GM11168 (cell line): ENCODE measurements at regions not wholly inside any gene's neighbourhood (a gene's known extent, or its start where the extent isn't known, plus 50 kb on each side); places are given as distances from the start of the nearest gene placed in this dataset.

Source experiments
- in situ Hi-C: fragments of 300-500 bp; cut with MboI; formaldehyde crosslinking; loops from one replicate; pipeline ENCODE4 v1.12.0; 2022; ENCODE audit warnings: low sequenced_read_pairs; ENCODE audit not compliant: unreplicated experiment

DNA sequence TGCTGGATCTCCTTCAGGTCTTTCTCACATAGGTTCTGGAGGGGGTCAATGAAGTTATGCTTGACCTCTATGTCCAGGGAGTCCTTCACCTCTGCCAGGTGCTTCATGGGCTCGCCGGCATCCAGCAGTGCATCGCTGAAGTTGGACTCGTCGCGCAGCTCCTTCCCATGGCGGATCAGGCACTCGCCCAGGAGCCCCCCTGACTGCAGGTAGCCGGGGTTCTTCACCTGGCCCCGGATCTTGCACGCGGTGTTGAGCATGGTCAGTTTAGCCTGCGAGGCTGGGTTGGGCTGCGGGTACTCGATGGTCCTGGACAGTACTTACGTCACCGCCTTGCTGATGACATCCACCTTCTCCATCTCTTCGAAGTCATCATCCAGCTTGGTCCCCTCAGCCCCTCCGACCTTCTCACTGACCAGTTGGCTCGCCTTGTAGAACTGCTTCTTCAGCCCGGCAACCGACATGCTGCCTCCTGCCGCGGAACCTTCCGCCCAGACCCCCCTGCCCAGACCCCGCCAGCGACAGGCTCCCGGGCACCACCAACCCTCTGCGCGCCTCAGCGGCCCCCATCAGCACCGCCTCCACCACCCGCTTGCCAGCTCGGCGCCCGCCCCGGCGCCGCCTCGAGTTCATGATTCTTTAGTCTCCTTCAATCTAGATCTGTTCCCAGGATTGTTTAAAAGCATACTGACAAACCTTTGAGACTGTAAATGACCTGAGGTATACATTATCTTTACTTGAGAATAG lies 99.8 kb downstream of the KPNA2 start:
- in situ Hi-C loops = no loop called here

DNA sequence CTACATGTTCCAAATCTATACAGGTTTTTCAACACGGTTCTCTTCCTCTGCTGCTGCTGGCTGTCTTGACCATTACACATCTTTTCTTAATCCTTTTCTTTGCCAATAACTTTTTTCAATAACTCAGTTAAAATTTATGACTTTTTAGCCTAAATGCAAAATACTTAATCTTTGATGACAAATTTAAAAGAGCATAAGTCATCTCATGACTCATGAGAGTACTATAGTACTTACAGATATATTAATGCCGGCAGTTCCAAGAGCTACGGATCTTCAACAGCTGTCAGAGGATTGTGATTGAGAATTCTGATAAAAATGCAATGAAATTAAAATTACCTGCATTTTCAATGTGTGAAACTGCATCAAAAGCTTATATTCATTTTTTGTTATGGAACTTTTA lies 105.5 kb downstream of the KPNA2 start:
- in situ Hi-C loops = no loop called here

DNA sequence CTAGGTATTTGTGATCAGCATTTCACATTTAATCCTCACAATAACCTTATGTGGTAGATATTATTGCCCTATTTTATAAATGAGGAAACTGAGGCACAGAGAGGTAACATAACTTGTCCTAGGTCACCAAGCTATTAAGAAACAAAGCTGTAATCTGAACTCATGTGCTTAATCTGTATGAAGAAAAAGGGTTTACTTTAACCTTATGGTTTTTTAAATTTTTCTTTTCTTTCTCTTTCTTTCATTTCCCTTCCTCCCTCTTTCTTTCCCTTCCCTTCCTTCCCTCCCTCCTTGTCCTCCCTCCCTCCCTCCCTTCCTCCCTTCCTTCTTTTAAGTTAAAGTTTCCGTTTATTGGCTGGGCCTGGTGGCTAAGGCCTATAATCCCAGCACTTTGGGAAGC lies 105.2 kb upstream of the AMZ2 start:
- in situ Hi-C loops = no loop called here

GRCh38 chr17:68143425-68143824 lies 104.4 kb upstream of the AMZ2 start:
- in situ Hi-C loops = no loop called here

DNA sequence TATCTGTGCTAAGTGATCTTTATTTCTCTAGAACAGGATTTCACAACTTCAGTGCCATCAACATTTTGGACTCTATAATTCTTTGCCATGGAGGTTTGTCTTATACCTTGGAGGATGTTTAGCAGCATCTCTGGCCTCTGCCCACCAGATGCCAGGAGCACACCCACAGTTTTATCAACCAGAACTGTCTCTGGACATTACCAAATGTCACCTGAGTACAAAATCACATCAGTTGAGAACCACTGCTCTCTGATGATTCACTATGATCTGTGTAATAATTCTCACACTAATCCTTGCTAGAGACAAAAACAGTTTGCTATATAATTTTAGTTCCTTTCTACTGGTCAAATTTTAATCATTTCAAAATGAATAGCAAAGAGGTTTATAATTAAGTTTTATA lies 102.8 kb upstream of the AMZ2 start:
- in situ Hi-C loops = no loop called here

- in situ Hi-C loops = no loop called here
These were observed 98.9 kb upstream of the AMZ2 start for GRCh38 chr17:68148936-68149335.

DNA sequence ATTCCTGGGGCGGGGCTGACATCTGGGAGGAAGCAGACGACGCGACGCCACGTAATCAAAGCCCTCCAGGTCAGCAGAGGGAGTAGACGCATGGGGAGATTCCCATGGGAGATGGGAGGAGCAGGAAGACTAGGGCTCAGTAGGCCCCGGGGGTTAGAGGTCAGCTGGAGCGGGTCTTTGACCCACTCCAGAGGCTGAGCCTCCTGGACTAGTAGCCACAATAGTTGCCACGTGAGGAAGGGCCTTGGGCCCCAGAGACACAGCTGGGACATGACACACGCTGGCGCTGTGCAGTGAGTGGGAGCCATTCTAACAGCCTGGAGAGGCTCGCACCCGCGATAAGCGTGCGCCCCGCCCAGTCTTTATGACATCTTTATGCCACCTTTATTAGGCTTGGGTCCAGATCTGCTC lies 95.7 kb upstream of the AMZ2 start:
- in situ Hi-C loops = no loop called here

DNA sequence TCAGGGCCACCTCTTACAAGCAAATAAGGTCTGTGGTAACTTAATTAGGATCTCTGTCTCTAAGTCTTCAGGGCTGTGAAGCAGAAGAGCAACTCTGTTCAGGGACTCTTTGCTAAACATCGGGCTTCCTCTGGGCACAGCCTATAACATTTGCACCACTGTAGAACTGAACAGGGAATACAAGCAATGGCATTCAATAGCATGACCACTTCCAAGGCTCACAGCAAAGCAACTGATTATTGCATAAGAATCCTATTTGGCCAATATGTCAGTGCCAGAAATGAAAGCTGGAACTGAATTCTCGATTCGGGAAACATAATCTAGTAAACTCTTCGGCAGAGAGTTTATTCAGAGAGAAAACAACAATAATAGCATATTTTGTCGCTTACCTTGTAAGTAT lies 92.2 kb upstream of the AMZ2 start:
- in situ Hi-C loops = no loop called here

DNA sequence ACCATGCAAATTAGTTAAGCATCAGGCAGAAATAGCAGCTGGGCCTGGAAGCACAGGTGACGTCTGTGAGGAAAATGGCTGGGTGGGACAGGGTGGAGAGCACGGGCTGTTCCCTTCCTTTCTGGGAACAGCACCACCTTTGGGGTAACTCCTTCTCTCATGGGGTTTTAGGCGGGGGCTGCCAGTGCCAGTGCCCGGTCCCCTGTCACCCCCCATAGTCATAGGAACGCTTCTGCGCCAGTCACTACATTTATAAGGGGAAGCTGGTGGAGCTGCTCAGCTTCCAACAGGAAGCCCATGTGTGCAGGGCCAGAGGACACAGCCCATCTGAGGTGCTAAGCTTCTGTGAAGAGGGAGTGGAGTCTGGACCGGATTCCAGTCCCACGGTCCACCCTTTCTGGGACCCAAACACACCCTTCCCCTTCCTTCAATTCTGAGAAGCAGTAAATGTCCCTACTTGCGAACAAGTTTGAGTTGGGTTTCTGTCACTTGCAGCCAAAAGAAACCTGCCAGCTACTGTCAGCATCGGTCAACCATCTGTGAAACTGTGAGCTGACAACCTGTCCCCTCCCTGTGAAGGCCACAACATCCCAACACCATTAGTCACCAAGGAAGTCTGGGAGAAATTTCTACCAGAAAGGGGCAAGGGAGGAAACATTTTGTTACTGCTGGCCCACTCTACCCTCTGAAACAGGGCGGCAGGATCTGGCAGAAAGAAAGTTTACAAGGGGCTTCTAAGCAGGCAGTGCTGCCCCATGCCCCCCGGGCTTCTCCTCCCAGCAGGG lies 86.0 kb upstream of the AMZ2 start:
- in situ Hi-C loops = no loop called here

DNA sequence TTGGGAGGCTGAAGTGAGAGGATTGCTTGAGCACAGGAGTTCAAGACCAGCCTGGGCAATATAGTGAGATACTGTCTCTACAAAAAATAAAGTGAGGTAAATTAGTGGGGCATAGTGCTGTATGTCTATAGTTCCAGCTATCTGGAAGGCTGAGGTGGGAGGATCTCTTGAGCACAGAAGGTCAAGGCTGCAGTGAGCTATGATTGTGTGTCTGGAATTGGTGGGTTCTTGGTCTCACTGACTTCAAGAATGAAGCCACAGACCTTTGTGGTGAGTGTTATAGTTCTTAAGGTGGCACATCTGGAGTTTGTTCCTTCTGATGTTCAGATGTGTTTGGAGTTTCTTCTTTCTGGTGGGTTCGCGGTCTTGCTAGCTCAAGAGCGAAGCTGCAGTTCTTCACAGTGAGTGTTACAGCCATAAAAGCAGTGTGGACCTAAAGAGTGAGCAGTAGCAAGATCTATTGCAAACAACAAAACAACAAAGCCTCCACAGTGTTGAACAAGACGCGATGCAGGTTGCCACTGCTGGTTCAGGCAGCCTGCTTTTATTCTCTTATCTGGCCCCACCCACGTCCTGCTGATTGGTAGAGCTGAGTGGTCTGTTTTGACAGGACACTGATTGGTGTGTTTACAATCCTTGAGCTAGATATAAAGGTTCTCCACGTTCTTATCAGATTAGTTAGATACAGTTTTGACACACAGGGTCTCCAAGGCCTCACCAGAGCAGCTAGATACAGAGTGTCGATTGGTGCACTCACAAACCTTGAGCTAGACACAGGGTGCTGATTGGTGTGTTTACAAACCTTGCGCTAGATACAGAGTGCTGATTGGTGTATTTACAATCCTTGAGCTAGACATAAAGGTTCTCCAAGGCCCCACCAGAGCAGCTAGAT lies 79.3 kb upstream of the AMZ2 start:
- in situ Hi-C loops = loop anchor here (5.0 kb wide), 1 partner anchor 34 kb away; no protein-coding TSS in a partner anchor

- in situ Hi-C loops = loop anchor here (5.0 kb wide), 1 partner anchor 33 kb away; no protein-coding TSS in a partner anchor
These were observed 78.5 kb upstream of the AMZ2 start for GRCh38 chr17:68169165-68169821.

GRCh38 chr17:68169840-68170239 lies 78.0 kb upstream of the AMZ2 start:
- in situ Hi-C loops = loop anchor here (5.0 kb wide), 1 partner anchor 32 kb away; no protein-coding TSS in a partner anchor

DNA sequence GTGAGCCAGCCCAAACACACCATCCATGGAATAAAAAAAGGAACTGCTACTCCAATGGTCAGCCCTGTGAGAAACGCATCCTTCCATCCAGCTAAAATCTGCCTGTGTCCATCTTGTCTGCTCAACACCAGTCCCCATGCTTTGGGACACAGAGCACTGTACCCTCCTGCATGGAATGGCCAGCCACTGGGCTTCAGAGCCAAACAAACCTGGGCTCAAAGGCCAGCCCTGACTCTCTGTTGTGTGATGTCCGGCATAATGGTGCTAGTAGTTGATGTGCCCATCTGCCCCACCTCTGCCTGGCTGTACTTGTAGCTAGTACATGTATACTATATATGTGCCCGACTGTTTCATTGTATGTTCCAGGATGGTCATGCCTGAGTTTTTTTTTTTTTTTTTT lies 77.6 kb upstream of the AMZ2 start:
- in situ Hi-C loops = no loop called here

DNA sequence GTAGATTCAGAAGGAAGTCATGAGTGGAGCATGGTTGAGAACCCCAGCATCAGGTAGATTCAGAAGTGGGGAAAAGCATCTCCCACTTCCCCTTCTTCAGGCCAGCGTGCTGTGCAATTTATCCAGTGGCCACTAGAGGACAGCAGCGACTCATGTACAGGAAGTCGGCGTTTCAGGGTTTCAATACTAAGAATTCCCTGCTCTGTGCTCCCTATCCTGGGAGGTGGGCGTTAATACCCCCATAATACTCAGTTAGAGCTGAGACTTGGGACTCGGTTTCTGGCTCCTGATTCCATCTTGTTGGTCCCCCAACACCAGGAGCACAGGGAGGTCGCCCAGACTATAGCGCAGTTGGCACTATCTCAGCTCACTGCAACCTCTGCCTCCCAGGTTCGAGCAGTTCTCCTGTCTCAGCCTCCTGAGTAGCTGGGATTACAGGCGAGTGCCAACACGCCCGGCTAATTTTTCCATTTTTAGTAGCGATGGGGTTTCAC lies 75.3 kb upstream of the AMZ2 start:
- in situ Hi-C loops = no loop called here

- in situ Hi-C loops = no loop called here
These were observed 72.4 kb upstream of the AMZ2 start for GRCh38 chr17:68175416-68175815.

- in situ Hi-C loops = no loop called here
These were observed 71.9 kb upstream of the AMZ2 start for GRCh38 chr17:68175905-68176304.

DNA sequence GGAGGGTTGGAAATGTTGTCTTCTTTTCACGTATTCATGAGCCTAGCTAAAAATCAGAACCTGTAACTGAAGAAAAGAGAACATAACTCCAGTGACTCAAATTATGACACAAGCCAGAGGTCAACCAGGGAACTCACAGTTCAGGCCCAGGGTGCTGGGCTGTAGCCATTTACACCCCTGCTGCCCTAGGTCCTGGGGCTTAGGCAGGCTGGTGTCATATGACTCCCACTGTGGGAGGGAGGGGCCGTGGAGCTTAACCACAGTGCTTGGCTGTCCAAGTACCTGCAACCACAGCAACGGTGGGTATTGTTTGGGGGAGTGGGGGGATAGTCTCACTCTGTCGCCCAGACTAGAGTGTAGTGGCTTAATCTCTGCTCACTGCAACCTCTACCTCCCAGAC lies 71.1 kb upstream of the AMZ2 start:
- in situ Hi-C loops = no loop called here

DNA sequence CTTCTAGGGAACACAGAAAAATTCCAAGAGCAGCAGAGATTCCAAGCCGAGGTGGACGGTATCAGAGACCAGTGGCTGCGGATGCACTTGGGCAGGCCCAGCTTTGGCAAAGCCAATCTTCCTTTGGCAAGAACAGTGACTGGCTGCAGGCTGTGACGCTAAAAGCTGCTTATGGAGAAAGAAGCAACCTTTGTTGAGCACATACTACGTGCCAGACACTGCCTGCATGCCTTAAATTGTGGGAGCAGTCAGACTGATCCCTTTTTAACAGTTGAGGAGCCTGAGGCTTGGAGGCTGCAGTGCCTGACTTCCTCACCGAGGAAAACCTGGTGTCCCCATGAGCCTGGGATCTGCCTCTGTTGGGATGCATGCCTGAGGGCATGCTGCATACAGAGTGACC lies 69.0 kb upstream of the AMZ2 start:
- in situ Hi-C loops = no loop called here

GRCh38 chr17:68179236-68179925 lies 68.5 kb upstream of the AMZ2 start:
- in situ Hi-C loops = no loop called here
